ENCODE measurements at regions not wholly inside any gene's neighbourhood (a gene's known extent, or its start where the extent isn't known, plus 50 kb on each side); places are given as distances from the start of the nearest gene placed in this dataset.

DNA sequence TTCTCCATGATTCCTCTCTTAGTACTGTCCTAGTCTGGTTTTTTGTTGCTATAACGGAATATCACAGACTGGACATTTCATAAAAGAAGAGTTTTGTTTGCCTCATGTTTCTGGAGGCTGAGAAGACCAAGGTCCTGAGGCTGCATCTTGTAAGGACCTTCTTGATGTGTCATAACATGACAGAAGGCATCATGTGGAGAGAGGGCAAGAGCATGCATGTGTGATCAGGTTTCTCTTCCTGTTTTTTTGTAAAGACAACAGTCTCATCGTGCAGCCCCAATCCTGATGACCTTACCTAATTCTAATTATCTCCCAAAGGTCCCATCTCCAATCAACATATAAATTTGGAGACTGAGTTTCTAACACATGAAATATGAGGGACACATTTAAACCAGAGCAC lies 108.4 kb downstream of the MSX2 start:
- no peak for DNase-seq (ENCODE audit: low read depth in 6 of 9, low spot score in 9 of 9)
- Histone ChIP-seq H3K4me3 (ENCODE audit: low read length in 2 of 2) (no peak overlapping the region), H3K4me1 (ENCODE audit: control insufficient read depth in 2 of 2, insufficient read depth in 2 of 2, low read length in 2 of 2) (no peaks in the 10 kb centered on the region), H3K9me3 (ENCODE audit: control insufficient read depth in 2 of 2, insufficient read depth in 1 of 2, low read length in 1 of 2) (no peaks in the 10 kb centered on the region), H3K27me3 (ENCODE audit: control insufficient read depth in 2 of 2, insufficient read depth in 1 of 2, low read length in 1 of 2) (no peaks in the 10 kb centered on the region), H3K27ac (ENCODE audit: low read depth in 1 of 2, low read length in 1 of 2) (no peak overlapping the region), H3K36me3 (ENCODE audit: control insufficient read depth in 2 of 2, insufficient read depth in 2 of 2, low read length in 1 of 2) (no peaks in the 10 kb centered on the region)
- WGBS = 84% methylated on average over 2 of the region's 2 CpGs

DNA sequence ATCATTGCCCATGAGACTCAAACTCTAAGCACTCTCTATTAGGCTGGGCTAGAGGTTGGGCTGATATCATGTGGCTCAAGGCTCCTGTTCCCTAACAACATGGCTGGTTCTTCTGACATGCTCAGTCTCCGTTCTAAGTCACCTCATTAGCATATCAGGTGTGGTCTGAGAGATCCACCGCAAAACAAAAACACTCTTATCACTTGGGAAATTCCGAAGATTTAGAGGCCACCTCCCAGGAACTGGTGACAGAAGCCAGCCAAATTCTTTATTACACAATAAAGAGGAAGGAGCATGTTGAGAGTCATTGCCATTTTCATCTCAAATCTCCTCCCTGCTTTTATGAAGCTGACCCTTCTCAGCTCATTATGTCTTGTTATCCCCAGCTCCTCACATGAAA lies 107.6 kb downstream of the MSX2 start:
- Histone ChIP-seq H3K27ac (ENCODE audit: low read depth in 1 of 2, low read length in 1 of 2) (no peak overlapping the region), H3K27me3 (ENCODE audit: control insufficient read depth in 2 of 2, insufficient read depth in 1 of 2, low read length in 1 of 2) (no peaks in the 10 kb centered on the region), H3K36me3 (ENCODE audit: control insufficient read depth in 2 of 2, insufficient read depth in 2 of 2, low read length in 1 of 2) (no peaks in the 10 kb centered on the region), H3K9me3 (ENCODE audit: control insufficient read depth in 2 of 2, insufficient read depth in 1 of 2, low read length in 1 of 2) (no peaks in the 10 kb centered on the region), H3K4me1 (ENCODE audit: control insufficient read depth in 2 of 2, insufficient read depth in 2 of 2, low read length in 2 of 2) (no peaks in the 10 kb centered on the region), H3K4me3 (ENCODE audit: low read length in 2 of 2) (no peak overlapping the region)
- WGBS = 80% methylated on average over 3 of the region's 3 CpGs
- DNase-seq (ENCODE audit: low read depth in 6 of 9, low spot score in 9 of 9) = no peak

DNA sequence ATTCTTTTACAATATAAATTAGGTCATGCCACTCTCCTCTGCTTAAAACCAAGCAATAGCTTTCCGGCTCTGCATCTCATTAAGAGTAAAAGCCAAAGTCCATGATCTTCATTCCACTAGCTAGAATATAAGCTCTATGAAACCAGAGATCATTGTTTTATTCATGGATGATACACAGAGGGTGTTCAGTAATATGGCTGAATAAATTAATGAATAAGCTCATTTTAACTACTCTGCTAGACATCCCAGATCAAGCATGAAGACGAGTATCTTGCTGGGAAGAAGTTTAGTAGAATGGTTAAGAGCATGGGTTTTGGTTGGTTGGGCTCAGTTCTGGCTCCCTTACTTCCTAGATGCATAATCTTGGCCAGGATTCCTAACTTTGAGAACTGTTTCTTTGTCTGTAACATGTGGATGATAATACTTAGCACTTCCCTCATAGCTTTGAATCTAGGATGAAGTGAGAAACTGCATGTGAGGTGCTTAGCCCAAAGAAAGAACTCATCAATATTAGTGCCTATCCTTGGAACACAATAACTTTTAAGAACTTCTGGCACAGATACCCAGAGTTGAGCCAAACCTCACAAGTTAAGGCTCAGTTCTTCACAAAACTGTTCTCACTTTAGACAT lies 106.8 kb downstream of the MSX2 start:
- no peak for DNase-seq (ENCODE audit: low read depth in 6 of 9, low spot score in 9 of 9)
- WGBS = 82% methylated on average over 2 of the region's 2 CpGs
- Histone ChIP-seq H3K4me1 (ENCODE audit: control insufficient read depth in 2 of 2, insufficient read depth in 2 of 2, low read length in 2 of 2) (no peaks in the 10 kb centered on the region), H3K36me3 (ENCODE audit: control insufficient read depth in 2 of 2, insufficient read depth in 2 of 2, low read length in 1 of 2) (no peaks in the 10 kb centered on the region), H3K9me3 (ENCODE audit: control insufficient read depth in 2 of 2, insufficient read depth in 1 of 2, low read length in 1 of 2) (no peaks in the 10 kb centered on the region), H3K27me3 (ENCODE audit: control insufficient read depth in 2 of 2, insufficient read depth in 1 of 2, low read length in 1 of 2) (no peaks in the 10 kb centered on the region), H3K4me3 (ENCODE audit: low read length in 2 of 2) (no peak overlapping the region), H3K27ac (ENCODE audit: low read depth in 1 of 2, low read length in 1 of 2) (no peak overlapping the region)

DNA sequence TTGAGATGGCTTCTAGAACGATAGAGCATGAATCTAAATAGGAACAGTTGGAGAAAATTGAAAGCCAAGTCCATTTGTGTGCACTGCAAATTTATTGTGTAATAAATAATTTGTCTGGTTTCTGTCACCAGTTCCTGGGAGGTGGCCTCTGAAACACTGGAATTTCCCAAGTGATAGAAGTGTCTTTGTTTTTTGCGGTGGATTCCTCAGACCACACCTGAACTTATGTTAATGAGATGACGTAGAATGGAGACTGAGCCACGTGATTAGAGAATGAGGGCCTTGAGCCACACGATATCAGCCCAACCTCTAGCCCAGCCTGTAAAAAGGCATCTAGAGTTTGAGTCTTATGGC lies 105.1 kb downstream of the MSX2 start:
- Histone ChIP-seq H3K36me3 (ENCODE audit: control insufficient read depth in 2 of 2, insufficient read depth in 2 of 2, low read length in 1 of 2) (no peaks in the 10 kb centered on the region), H3K9me3 (ENCODE audit: control insufficient read depth in 2 of 2, insufficient read depth in 1 of 2, low read length in 1 of 2) (no peaks in the 10 kb centered on the region), H3K27me3 (ENCODE audit: control insufficient read depth in 2 of 2, insufficient read depth in 1 of 2, low read length in 1 of 2) (no peaks in the 10 kb centered on the region), H3K4me1 (ENCODE audit: control insufficient read depth in 2 of 2, insufficient read depth in 2 of 2, low read length in 2 of 2) (no peaks in the 10 kb centered on the region), H3K27ac (ENCODE audit: low read depth in 1 of 2, low read length in 1 of 2) (no peak overlapping the region), H3K4me3 (ENCODE audit: low read length in 2 of 2) (no peak overlapping the region)
- WGBS = 80% methylated on average over 5 of the region's 5 CpGs
- no peak for DNase-seq (ENCODE audit: low read depth in 6 of 9, low spot score in 9 of 9)

DNA sequence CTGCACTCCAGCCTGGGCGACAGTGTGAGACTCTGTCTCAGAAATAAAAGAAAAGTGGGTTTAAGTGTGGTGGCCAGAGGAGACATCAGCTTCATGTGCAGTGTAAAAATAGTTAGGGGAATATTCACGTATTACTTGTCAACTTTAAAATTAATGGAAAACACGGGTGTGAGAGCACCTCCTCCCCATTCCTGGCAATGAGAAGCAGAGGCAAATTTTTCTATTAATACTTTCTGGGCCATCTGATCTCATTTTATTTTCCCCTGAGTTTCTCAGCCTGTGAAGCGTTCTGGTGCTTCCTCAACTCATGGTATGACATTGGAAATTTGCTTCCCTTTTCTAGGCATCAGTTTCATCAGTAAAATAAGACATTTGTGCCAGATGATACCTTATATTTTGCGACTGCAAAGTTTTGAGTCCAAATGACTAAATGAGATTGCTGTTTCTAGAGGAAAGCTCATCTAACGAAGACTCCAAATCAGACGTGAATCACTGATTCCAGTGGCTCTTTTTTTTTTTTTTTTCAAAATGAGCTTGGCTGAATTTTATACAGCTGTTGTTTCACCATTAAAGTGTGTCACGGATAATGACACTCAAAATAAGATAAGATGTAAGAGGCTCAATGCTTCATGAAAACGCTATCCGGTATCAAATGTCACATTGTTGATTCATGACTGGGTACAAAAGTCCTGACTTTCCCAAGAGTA lies 104.6 kb downstream of the MSX2 start:
- H3K9me3 ChIP-seq (ENCODE audit: control insufficient read depth in 2 of 2, insufficient read depth in 1 of 2, low read length in 1 of 2) = no peaks in the 10 kb centered on the region
- H3K4me3 ChIP-seq (ENCODE audit: low read length in 2 of 2) = no peak overlapping the region
- no peaks in the 10 kb centered on the region for H3K27me3 ChIP-seq (ENCODE audit: control insufficient read depth in 2 of 2, insufficient read depth in 1 of 2, low read length in 1 of 2)
- no peaks in the 10 kb centered on the region for H3K4me1 ChIP-seq (ENCODE audit: control insufficient read depth in 2 of 2, insufficient read depth in 2 of 2, low read length in 2 of 2)
- H3K36me3 ChIP-seq (ENCODE audit: control insufficient read depth in 2 of 2, insufficient read depth in 2 of 2, low read length in 1 of 2) = no peaks in the 10 kb centered on the region
- DNase-seq (ENCODE audit: low read depth in 6 of 9, low spot score in 9 of 9) = no peak
- 80% methylated on average over 10 of the region's 10 CpGs for WGBS
- no peak overlapping the region for H3K27ac ChIP-seq (ENCODE audit: low read depth in 1 of 2, low read length in 1 of 2)

DNA sequence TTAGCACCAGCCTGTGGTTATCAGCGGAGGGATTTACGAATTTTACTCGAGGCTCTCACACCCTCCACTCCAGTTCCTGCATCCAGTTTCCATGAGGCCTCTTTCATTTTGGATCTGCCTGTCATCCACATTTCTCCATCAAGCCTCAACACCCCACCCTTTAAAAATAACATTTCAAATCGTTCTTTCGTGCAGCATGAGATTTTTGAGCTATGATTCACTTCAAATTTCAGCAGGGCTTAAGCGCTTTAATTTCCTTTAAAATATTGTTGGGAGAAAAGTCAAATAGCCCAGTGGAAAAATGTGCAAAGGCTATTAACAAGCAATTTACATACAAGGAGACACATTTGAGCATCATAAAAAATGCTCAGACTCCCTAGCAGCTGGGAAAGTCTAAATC lies 103.2 kb downstream of the MSX2 start:
- Histone ChIP-seq H3K36me3 (ENCODE audit: control insufficient read depth in 2 of 2, insufficient read depth in 2 of 2, low read length in 1 of 2) (no peaks in the 10 kb centered on the region), H3K4me1 (ENCODE audit: control insufficient read depth in 2 of 2, insufficient read depth in 2 of 2, low read length in 2 of 2) (no peaks in the 10 kb centered on the region), H3K4me3 (ENCODE audit: low read length in 2 of 2) (no peak overlapping the region), H3K9me3 (ENCODE audit: control insufficient read depth in 2 of 2, insufficient read depth in 1 of 2, low read length in 1 of 2) (no peaks in the 10 kb centered on the region), H3K27me3 (ENCODE audit: control insufficient read depth in 2 of 2, insufficient read depth in 1 of 2, low read length in 1 of 2) (no peaks in the 10 kb centered on the region), H3K27ac (ENCODE audit: low read depth in 1 of 2, low read length in 1 of 2) (no peak overlapping the region)
- 92% methylated on average over 6 of the region's 6 CpGs for WGBS
- no peak for DNase-seq (ENCODE audit: low read depth in 6 of 9, low spot score in 9 of 9)

DNA sequence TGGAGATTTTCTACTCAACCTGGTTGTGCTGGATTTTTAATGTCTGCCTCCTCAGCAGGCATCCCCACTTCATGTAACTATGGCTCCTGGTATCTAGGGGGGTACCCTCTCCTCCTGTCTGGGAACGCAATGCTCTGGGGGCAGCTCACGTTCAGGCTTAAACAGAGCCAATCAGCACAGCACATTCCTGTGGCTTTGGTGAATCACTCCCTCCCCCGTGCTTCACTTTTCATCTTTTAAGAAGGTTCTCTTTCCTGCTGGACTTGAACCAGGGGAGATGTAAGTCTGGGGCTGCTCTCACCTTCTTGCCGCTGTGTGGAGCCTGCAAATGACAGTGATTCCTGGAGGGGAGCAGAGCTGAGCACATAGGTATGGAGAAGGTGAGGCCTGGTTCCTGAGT lies 101.2 kb downstream of the MSX2 start:
- H3K4me3 ChIP-seq (ENCODE audit: low read length in 2 of 2) = no peak overlapping the region
- H3K4me1 ChIP-seq (ENCODE audit: control insufficient read depth in 2 of 2, insufficient read depth in 2 of 2, low read length in 2 of 2) = no peaks in the 10 kb centered on the region
- no peak for DNase-seq (ENCODE audit: low read depth in 6 of 9, low spot score in 9 of 9)
- H3K9me3 ChIP-seq (ENCODE audit: control insufficient read depth in 2 of 2, insufficient read depth in 1 of 2, low read length in 1 of 2) = no peaks in the 10 kb centered on the region
- H3K27me3 ChIP-seq (ENCODE audit: control insufficient read depth in 2 of 2, insufficient read depth in 1 of 2, low read length in 1 of 2) = no peaks in the 10 kb centered on the region
- WGBS = 90% methylated on average over 4 of the region's 4 CpGs
- no peak overlapping the region for H3K27ac ChIP-seq (ENCODE audit: low read depth in 1 of 2, low read length in 1 of 2)
- H3K36me3 ChIP-seq (ENCODE audit: control insufficient read depth in 2 of 2, insufficient read depth in 2 of 2, low read length in 1 of 2) = no peaks in the 10 kb centered on the region

DNA sequence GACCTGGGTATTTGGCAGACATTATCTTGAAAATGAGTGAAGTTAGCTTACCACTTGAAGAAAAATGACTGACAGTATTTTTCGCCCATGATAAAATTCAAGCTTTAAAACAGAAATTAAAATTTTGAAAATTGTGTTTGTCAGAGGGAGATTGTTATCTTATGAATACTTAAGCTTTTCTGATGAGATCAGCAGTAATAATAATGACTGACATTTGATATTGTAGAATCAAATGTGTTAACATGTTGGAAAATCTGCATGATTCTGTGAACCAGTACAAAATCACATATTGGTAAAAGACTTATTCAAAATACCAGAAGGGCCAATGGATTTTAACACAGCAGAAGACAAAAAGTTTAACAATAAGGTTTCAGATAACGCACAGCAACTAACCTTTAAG lies 94.0 kb downstream of the MSX2 start:
- Histone ChIP-seq H3K4me3 (ENCODE audit: low read length in 2 of 2) (no peak overlapping the region), H3K4me1 (ENCODE audit: control insufficient read depth in 2 of 2, insufficient read depth in 2 of 2, low read length in 2 of 2) (no peaks in the 10 kb centered on the region), H3K9me3 (ENCODE audit: control insufficient read depth in 2 of 2, insufficient read depth in 1 of 2, low read length in 1 of 2) (no peaks in the 10 kb centered on the region), H3K36me3 (ENCODE audit: control insufficient read depth in 2 of 2, insufficient read depth in 2 of 2, low read length in 1 of 2) (no peaks in the 10 kb centered on the region), H3K27me3 (ENCODE audit: control insufficient read depth in 2 of 2, insufficient read depth in 1 of 2, low read length in 1 of 2) (no peaks in the 10 kb centered on the region), H3K27ac (ENCODE audit: low read depth in 1 of 2, low read length in 1 of 2) (no peak overlapping the region)
- DNase-seq (ENCODE audit: low read depth in 6 of 9, low spot score in 9 of 9) = no peak
- WGBS = 96% methylated on average over 2 of the region's 2 CpGs

DNA sequence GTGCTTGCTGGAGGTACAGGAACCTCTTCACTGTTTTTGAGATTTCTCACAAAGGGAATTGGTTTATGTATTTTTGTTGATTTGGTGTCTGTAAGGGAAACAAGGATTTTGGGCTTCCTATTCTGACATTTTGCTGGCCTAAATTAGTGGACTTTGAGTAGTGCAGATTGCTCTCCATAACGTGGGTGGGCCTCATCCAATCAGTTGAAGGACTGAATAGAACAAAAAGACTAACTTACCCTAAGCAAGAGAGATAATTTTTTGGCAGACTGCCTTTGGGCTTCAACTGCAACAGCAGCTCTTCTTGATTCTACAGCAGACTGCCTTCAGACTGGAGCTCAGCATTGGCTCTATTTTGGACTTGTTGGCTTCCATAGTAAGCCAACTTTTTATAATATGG lies 93.2 kb downstream of the MSX2 start:
- DNase-seq (ENCODE audit: low read depth in 6 of 9, low spot score in 9 of 9) = no peak
- 56% methylated on average over 1 of the region's 1 CpG for WGBS
- H3K9me3 ChIP-seq (ENCODE audit: control insufficient read depth in 2 of 2, insufficient read depth in 1 of 2, low read length in 1 of 2) = no peaks in the 10 kb centered on the region

More for the DNA sequence above, 93.2 kb downstream of the MSX2 start:
- H3K4me1 ChIP-seq (ENCODE audit: control insufficient read depth in 2 of 2, insufficient read depth in 2 of 2, low read length in 2 of 2) = no peaks in the 10 kb centered on the region
- no peak overlapping the region for H3K27ac ChIP-seq (ENCODE audit: low read depth in 1 of 2, low read length in 1 of 2)
- no peaks in the 10 kb centered on the region for H3K27me3 ChIP-seq (ENCODE audit: control insufficient read depth in 2 of 2, insufficient read depth in 1 of 2, low read length in 1 of 2)
- H3K4me3 ChIP-seq (ENCODE audit: low read length in 2 of 2) = no peak overlapping the region
- no peaks in the 10 kb centered on the region for H3K36me3 ChIP-seq (ENCODE audit: control insufficient read depth in 2 of 2, insufficient read depth in 2 of 2, low read length in 1 of 2)
